ENCODE measurements at regions not wholly inside any gene's neighbourhood (a gene's known extent, or its start where the extent isn't known, plus 50 kb on each side); places are given as distances from the start of the nearest gene placed in this dataset.

GRCh38 chr19:30955112-30956104 lies 393.8 kb downstream of the TSHZ3 start:
- TF ChIP-seq CTCF (conservative IDR thresholded peaks at IDR 0.05 in 1 of 2, IDR thresholded peaks at IDR 0.05 in 1 of 2; ENCODE audit: low read depth in 1 of 2, low read length in 2 of 2) (no peak), EZH2 (IDR thresholded peaks at IDR 0.05; ENCODE audit: low read length, missing control alignments) (no peak)

Measured in fibroblast of lung (primary cell).